Small intestine (tissue), 7 donors: ENCODE measurements at regions not wholly inside any gene's neighbourhood (a gene's known extent, or its start where the extent isn't known, plus 50 kb on each side); places are given as distances from the start of the nearest gene placed in this dataset.
A peak's percentile ranks its signal among the peaks of the same experiment; 100 is the strongest.

Experiments used
- DNase-seq, 2 donors: peaks; one replicate each; pipeline versions ENCODE4 v3.0.0 to v3.0.0-alpha.2; 2013
- FAIRE-seq: peaks from 2 replicates; lab custom pipeline; 2012; peaks lifted over from hg19 to GRCh38; lab: Jason Lieb, UNC
- H3K27ac ChIP-seq, 3 donors: one replicate each; pipeline ENCODE4 v1.5.1; 2013; ENCODE audit warnings: low read length in 2 of 3, mild to moderate bottlenecking in 2 of 3, control low read depth in 1 of 3, inconsistent platforms in 1 of 3, low read depth in 1 of 3, moderate library complexity in 1 of 3
- H3K27me3 ChIP-seq, 3 donors: one replicate each; pipeline ENCODE4 v1.6.1; 2013; ENCODE audit warnings: low read length in 3 of 3, inconsistent platforms in 1 of 3; ENCODE audit not compliant: control insufficient read depth in 3 of 3, insufficient read depth in 3 of 3
- H3K36me3 ChIP-seq, 3 donors: one replicate each; pipeline ENCODE4 v1.6.1; 2013; ENCODE audit warnings: low read length in 3 of 3, inconsistent platforms in 1 of 3, low read depth in 1 of 3, mild to moderate bottlenecking in 1 of 3, moderate library complexity in 1 of 3; ENCODE audit not compliant: control insufficient read depth in 3 of 3, insufficient read depth in 2 of 3
- H3K4me1 ChIP-seq, 3 donors: one replicate each; pipeline ENCODE4 v1.6.1; 2013; ENCODE audit warnings: low read length in 2 of 3, inconsistent platforms in 1 of 3, low read depth in 1 of 3, mild to moderate bottlenecking in 1 of 3, moderate library complexity in 1 of 3; ENCODE audit not compliant: control insufficient read depth in 3 of 3, insufficient read depth in 2 of 3
- H3K4me3 ChIP-seq, 3 donors: one replicate each; pipeline ENCODE4 v1.5.1; 2013; ENCODE audit warnings: low read length in 3 of 3, control low read depth in 1 of 3, inconsistent platforms in 1 of 3, low read depth in 1 of 3, mild to moderate bottlenecking in 1 of 3, moderate library complexity in 1 of 3
- H3K9me3 ChIP-seq, 2 donors: one replicate each; pipeline ENCODE4 v1.6.1; 2013; ENCODE audit warnings: low read depth in 1 of 2, low read length in 1 of 2; ENCODE audit not compliant: control insufficient read depth in 2 of 2, insufficient read depth in 1 of 2
- WGBS, 3 donors: extraction: QIAGEN DNeasy Blood & Tissue Kit; methylation state at CpG; one replicate each; pipeline ENCODE4 v1.1.7; 2013; 5-methylcytosine and 5-hydroxymethylcytosine counted together
- donor health status: healthy with polysubstance abuse.
- donor health status: control.
- donor health status: control.
- donor health status: Bipolar disorder and iron deficiency.
- donor health status: healthy.

GRCh38 chr15:92809064-92809879 lies 90.9 kb upstream of the CHD2 start:
- H3K9me3 ChIP-seq: peaks cover 0 to 3% of the 10 kb centered on the region in 2 donors
- peak overlapping the region; percentile 36 to 74 (median 58) for H3K4me3 ChIP-seq
- H3K27ac ChIP-seq: peak overlapping the region; percentile 93 to 100 (median 99)
- no peaks in the 10 kb centered on the region for H3K27me3 ChIP-seq
- no peak for FAIRE-seq
- no peaks in the 10 kb centered on the region for H3K36me3 ChIP-seq
- WGBS, 3 donors: 0 to 1% (median 0%) methylated on average over 61 to 80 of the region's 80 CpGs
- peaks cover 0 to 21% (median 2%) of the 10 kb centered on the region in 3 donors for H3K4me1 ChIP-seq
- peak; percentile 96 to 100 for DNase-seq

- H3K36me3 ChIP-seq: no peaks in the 10 kb centered on the region
- H3K4me1 ChIP-seq: peaks cover 0 to 18% (median 2%) of the 10 kb centered on the region in 3 donors
- 1 to 5% (median 1%) methylated on average over 12 of the region's 12 CpGs for WGBS, 3 donors
- no peaks in the 10 kb centered on the region for H3K27me3 ChIP-seq
- DNase-seq: peak; percentile 70 to 73
- H3K9me3 ChIP-seq: no peaks in the 10 kb centered on the region
- peak overlapping the region in 2 of 3 donors; percentile 57 to 69 for H3K4me3 ChIP-seq
- no peak for FAIRE-seq
- peak overlapping the region; percentile 93 to 100 (median 99) for H3K27ac ChIP-seq
Observed at GRCh38 chr15:92809880-92810361, 90.2 kb upstream of the CHD2 start.

GRCh38 chr15:92810418-92811138 lies 89.5 kb upstream of the CHD2 start:
- no peak for FAIRE-seq
- H3K36me3 ChIP-seq: no peaks in the 10 kb centered on the region
- WGBS, 3 donors: 5 to 13% (median 11%) methylated on average over 10 of the region's 10 CpGs
- H3K9me3 ChIP-seq: no peaks in the 10 kb centered on the region
- DNase-seq: peak; percentile 37 to 69
- H3K27ac ChIP-seq: peak overlapping the region; percentile 93 to 100 (median 99)
- no peaks in the 10 kb centered on the region for H3K27me3 ChIP-seq
- H3K4me3 ChIP-seq: peak overlapping the region in 2 of 3 donors; percentile 10 to 69
- peaks cover 0 to 18% (median 2%) of the 10 kb centered on the region in 3 donors for H3K4me1 ChIP-seq

GRCh38 chr15:92811148-92811913 lies 88.8 kb upstream of the CHD2 start:
- Histone ChIP-seq H3K4me3 (peak overlapping the region in 2 of 3 donors; percentile 14 to 34), H3K9me3 (no peaks in the 10 kb centered on the region), H3K36me3 (no peaks in the 10 kb centered on the region), H3K27me3 (no peaks in the 10 kb centered on the region), H3K27ac (peak overlapping the region; percentile 93 to 100 (median 99)), H3K4me1 (peaks cover 0 to 18% (median 2%) of the 10 kb centered on the region in 3 donors)
- WGBS, 3 donors: 12 to 45% (median 26%) methylated on average over 6 of the region's 6 CpGs
- DNase-seq (peak; percentile 67 to 75), FAIRE-seq (no peak)

- DNase-seq: peak in 1 of 2 donors; percentile 22
- no peaks in the 10 kb centered on the region for H3K27me3 ChIP-seq
- H3K4me1 ChIP-seq: peaks cover 0 to 18% (median 2%) of the 10 kb centered on the region in 3 donors
- H3K27ac ChIP-seq: no peak overlapping the region
- no peak overlapping the region for H3K4me3 ChIP-seq
- no peak for FAIRE-seq
- H3K36me3 ChIP-seq: no peaks in the 10 kb centered on the region
- H3K9me3 ChIP-seq: no peaks in the 10 kb centered on the region
- 28 to 74% (median 57%) methylated on average over 12 of the region's 12 CpGs for WGBS, 3 donors
Observed at GRCh38 chr15:92812271-92812670, 87.9 kb upstream of the CHD2 start.

GRCh38 chr15:92813485-92813884 lies 86.6 kb upstream of the CHD2 start:
- DNase-seq (no peak), FAIRE-seq (no peak)
- H3K27ac ChIP-seq: no peak overlapping the region

GRCh38 chr15:92817339-92817886 lies 82.7 kb upstream of the CHD2 start:
- FAIRE-seq (no peak), DNase-seq (peak; percentile 75 to 83)
- Histone ChIP-seq H3K4me1 (peaks cover 0 to 29% (median 3%) of the 10 kb centered on the region in 3 donors), H3K36me3 (no peaks in the 10 kb centered on the region), H3K4me3 (peak overlapping the region in 1 of 3 donors; percentile 1), H3K27ac (peak overlapping the region; percentile 37 to 67 (median 65)), H3K9me3 (no peaks in the 10 kb centered on the region), H3K27me3 (no peaks in the 10 kb centered on the region)
- WGBS, 3 donors: 20 to 46% (median 31%) methylated on average over 7 of the region's 7 CpGs

More at GRCh38 chr15:92813485-92813884, 86.6 kb upstream of the CHD2 start:
- Histone ChIP-seq H3K4me1 (peaks cover 0 to 21% (median 2%) of the 10 kb centered on the region in 3 donors), H3K4me3 (no peak overlapping the region), H3K36me3 (no peaks in the 10 kb centered on the region), H3K9me3 (no peaks in the 10 kb centered on the region), H3K27me3 (no peaks in the 10 kb centered on the region)
- 68 to 70% (median 69%) methylated on average over 4 of the region's 4 CpGs for WGBS, 3 donors
